Skin epidermis (tissue), 12 donors: ENCODE measurements at regions not wholly inside any gene's neighbourhood (a gene's known extent, or its start where the extent isn't known, plus 50 kb on each side); places are given as distances from the start of the nearest gene placed in this dataset.
A peak's percentile ranks its signal among the peaks of the same experiment; 100 is the strongest.

Experiments used
- H3K27ac ChIP-seq, 21 experiments: fragments of 200-600 bp; sonication (generic) in 11 of 21; one replicate each; pipeline ENCODE4 v1.5.0; 2020; ENCODE audit warnings: mild to moderate bottlenecking in 3 of 21, inconsistent platforms in 2 of 21, moderate library complexity in 2 of 21
- H3K4me3 ChIP-seq, 7 experiments: fragments of 200-600 bp; sonication (generic) in 2 of 7; one replicate each; pipeline ENCODE4 v1.5.0; 2020; ENCODE audit warnings: inconsistent platforms in 2 of 7, mild to moderate bottlenecking in 2 of 7, moderate library complexity in 1 of 7

DNA sequence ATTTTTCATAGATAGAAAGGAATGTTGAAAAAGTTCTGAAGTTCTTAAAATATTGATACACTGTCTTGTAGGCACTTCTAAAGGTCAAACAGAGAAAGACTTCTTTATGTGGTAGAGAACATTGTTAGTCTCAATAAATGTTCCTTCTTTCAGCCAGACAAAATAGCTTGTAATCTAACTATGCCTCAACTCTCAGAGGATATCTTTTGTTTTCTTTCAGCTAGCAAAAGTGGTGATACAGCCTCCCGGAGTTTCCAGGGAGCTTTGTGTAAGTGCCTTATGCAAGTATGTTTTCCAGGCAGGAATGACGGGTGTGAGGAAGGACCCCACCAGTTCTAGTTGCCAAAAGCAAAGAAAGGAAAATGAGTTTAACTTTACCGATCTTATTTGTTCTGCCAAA is 452.1 kb upstream of the ST6GAL2 start:
- no peak overlapping the region for H3K4me3 ChIP-seq
- peak overlapping the region in 3 of 21 experiments; percentile 2 to 74 (median 18) for H3K27ac ChIP-seq

DNA sequence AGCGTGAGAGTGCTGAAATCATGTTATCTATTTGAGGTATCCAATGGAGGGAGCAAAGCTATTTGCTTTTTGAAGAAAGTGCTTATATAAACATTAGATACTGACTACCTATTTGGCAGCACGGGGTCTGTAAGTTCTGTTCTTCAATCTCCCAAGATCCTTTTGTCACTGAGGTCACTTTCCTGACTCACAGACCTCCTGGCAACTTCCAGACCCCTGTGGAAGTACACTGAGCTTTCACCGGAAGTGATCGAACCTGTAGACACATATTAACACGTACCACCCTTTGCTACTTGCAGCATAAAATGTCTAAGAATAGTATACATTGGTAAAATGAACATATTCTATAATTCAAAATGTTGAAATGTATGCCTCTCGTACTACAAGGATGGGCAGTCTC is 452.6 kb upstream of the ST6GAL2 start:
- H3K4me3 ChIP-seq, result no peak overlapping the region
- H3K27ac ChIP-seq, result no peak overlapping the region

DNA sequence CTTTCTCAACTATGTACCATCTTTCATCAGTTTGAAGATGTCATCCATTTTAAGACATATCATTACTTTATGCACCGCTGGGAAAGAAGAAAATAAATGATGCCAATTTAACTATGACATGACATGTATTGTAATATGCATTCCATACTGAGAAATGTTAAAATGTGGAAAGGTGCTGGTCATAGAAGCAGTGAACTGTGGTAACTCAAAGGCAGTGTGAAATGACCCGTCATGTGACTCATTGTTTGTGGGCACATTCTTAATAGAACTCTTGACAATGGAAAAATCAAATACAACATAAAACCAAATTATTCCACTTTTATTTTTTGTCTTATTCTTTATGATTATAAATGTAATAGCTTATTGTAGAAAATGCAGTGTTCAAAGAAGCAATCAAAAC is 455.0 kb upstream of the ST6GAL2 start:
- no peak overlapping the region for H3K27ac ChIP-seq

DNA sequence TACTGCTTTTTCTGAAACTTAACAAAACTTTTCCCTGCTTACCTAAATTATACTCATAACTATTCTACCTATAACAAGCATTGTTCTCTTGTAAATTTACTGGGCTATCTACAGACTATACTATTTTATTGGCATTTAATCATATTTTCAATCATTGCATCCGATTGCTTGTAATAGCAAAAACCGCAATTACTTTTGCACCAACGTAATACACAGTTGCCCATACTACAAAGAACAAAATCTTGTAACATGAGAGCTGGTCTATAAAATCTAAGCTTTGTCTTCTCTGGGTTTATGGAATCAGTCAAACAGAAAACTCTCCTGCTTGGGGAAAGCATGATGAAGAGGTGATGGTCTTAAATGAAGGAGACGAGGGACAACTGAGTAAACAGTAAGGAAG is 463.4 kb upstream of the ST6GAL2 start:
- H3K27ac ChIP-seq, result no peak overlapping the region

More for the DNA sequence above, 455.0 kb upstream of the ST6GAL2 start:
- no peak overlapping the region for H3K4me3 ChIP-seq

DNA sequence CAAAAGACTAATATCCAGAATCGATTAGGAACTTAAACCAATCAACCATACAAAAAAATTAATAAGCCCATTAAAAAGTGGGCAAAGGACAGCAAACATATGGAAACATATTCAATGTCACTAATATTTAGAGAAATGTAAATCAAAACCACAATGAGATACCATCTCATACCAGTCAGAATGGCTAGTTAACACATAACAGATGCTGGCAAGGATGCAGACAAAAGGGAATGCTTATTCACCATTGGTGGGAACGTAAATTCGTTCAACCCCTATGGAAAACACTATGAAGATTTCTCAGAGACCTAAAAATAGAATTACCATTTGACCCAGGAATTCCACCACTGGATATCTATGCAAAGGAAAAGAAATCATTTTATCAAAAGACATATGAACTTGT is 468.2 kb upstream of the ST6GAL2 start:
- no peak overlapping the region for H3K27ac ChIP-seq
- no peak overlapping the region for H3K4me3 ChIP-seq

More for the DNA sequence above, 463.4 kb upstream of the ST6GAL2 start:
- H3K4me3 ChIP-seq, result no peak overlapping the region

DNA sequence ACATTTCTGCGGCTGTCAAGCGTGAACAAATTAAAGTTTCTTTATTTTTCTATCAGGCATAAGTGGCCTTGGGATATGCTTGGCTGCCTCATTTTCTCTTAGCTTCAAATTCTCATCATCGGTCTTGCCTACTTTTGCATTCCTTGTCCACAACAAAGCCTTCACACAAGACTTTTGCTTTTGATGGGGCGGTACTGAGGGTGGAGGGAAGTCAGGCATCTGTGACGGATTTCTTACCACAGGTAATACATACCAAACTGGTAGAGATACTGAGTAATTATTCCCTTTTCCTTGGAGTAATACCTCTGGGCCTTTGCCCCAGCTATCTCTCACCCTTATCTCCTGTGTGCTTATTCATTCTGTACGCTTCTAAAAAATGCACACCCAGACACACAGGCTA is 468.3 kb upstream of the RGPD4 start:
- Histone ChIP-seq H3K4me3 (no peak overlapping the region), H3K27ac (no peak overlapping the region)

DNA sequence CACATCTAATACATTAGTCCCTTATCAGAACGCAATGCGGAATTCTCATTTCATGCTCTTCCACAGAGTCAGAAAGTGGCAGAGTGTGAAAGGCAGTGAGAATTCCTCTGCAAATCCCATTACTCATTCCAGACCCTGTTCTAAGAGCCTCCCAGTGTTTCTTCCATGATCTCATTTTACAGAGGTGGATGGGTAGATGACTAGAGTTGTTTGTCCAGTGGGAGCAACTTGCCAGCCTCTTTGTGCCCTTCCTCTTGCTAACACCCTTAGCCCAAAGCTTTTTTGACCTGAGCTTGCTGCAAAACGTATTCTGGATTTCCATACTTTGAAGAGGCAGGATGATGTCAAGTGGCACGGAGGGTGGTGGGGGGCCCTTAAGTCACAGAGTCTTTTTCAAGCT is 467.7 kb upstream of the RGPD4 start:
- no peak overlapping the region for H3K4me3 ChIP-seq
- no peak overlapping the region for H3K27ac ChIP-seq

DNA sequence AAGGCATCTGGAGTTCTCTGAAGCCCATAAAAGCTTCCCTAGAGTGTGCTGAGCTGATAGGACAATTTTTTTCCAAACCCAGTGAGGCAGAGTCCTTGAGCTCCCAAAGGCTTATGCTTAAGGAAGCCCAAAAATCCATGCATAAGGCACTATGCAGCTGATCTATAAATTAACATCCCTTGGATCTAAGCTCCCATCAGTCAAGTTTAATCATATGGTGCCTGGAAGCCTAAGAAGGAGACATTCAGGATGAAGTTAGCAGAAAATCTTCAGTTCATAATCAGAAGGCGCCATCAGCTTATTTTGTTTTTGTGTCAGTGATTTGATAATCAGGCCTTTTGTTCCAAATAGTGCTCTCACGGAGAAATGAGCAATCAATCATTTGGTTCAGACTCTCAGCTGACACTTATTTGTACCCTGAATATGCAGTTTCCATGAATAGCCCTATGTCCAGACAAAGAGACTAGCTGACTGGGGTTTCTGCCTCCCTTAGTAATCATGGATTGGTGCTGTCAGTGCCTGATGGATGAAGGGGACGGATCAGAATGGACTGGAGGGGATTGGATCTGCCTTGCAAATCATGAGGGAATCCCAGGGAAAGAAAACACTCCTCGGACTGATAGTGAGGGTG is 464.8 kb upstream of the RGPD4 start:
- Histone ChIP-seq H3K27ac (no peak overlapping the region), H3K4me3 (no peak overlapping the region)

DNA sequence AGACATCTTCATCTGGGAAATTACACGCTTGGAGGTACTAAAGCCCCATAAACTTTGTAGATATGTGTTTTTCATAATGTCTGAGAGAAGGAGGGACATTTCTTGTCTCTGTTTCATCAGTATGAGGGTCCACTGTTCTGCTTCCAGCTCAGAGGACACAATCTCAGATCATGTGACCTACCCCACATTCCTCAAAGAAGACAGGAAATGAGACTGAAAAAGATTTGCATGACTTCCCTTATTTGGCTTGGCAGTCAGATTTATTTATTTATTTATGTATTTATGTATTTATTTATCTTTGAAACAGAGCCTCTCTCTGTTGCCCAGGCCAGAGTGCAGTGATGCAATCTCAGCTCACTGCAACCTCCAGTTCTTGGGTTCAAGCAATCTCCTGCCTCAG is 463.7 kb upstream of the RGPD4 start:
- H3K4me3 ChIP-seq, result no peak overlapping the region
- H3K27ac ChIP-seq, result no peak overlapping the region

DNA sequence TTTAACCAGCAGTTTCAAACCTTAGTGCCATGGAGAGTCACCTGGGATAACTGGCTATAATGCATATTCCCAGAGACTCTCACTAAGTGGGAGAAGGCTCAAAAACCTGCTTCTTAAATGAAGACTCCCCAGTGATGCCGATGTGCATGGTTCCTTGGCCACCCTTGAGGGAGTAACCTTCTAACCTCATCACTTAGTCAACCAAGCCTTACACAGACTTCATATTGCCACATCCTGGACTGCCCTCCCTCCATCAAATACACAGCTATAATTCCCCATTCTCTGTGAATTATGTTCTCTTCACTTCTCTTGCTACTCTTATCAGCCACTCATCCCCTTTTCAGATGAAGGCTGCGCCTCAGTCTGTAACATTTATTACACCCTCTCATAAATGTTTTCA is 462.9 kb upstream of the RGPD4 start:
- Histone ChIP-seq H3K27ac (no peak overlapping the region), H3K4me3 (no peak overlapping the region)

DNA sequence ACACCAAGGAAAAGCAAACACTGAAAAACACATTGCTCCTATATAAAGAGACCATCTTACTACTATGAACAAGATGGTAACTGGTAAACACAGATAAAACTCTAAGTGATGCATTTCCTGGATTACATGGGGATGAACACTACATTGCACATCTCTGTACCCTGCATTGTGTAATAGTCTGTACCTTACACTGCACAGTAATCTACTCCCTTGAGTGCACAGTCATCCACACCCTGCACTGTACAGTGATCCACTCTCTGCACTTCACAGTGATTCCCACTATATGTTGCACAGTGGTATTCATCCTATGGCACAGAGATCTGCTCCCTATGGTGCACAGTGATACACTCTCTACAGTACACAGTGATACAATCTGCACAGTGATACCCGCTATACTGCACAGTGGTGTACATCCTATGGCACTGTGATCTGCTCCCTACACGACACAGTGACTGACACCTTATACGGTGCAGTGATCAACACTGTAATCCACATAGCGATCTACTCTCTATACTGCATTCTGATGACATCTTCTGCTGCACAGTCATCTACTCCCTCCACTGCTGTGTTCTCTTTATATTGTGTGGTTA is 462.2 kb upstream of the RGPD4 start:
- Histone ChIP-seq H3K4me3 (no peak overlapping the region), H3K27ac (no peak overlapping the region)

DNA sequence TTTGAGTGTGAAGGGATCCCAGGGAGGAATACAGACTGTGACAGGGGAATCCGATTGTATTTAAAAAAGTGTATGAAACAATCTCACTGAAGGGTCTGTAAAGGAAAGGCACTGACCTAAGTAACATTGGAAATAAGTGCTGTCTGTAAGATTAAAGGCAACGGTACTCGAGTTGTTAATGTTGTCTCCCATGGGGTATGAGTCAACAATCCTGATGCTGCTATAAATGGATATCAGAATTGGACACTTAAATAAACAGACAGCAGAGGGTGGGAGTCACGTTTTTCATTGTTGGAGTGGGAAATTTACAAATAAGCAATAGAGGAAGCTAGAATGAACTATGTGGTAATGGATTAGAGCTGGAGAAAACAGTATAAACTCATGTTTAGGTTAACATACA is 452.4 kb upstream of the RGPD4 start:
- Histone ChIP-seq H3K4me3 (no peak overlapping the region), H3K27ac (no peak overlapping the region)

DNA sequence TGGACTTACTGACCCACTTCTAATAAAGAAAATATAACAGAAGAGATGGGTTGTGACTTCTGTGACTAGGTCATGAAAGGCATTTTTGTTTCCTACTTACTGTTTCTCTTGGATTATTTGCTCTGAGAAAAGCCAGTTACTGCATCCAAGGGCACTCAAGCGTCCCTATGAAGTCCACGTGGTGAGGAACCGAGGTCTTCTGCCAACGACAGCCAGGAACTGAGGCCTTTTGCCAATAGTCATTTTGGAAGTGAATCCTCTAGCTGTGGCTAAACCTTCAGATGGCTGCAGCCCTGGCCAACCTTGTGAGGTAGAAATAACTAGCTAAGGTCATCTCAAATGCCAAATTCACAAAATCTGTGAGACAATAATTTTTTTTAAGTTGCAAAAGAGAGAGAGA is 449.8 kb upstream of the RGPD4 start:
- Histone ChIP-seq H3K4me3 (no peak overlapping the region), H3K27ac (no peak overlapping the region)

DNA sequence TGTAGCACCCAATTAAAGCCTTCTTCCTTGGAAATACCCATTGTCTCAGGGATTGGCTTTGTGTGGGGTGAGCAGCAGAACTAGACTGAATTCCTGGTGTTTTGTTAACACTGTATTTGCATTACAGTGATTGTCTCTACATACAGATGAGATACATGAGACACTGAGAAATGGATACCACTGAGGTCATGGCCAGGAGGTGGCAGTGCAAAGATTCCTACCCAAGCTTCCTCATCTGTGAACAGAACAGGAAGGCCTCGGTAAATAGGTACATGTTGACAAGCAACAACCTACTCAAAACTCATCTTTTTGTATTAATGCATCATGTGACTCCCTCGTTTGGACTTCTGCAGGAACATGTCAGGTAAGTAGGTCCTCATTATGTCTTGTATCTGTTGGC is 445.8 kb upstream of the RGPD4 start:
- H3K27ac ChIP-seq, result peak overlapping the region in 1 of 21 experiments; percentile 0
- H3K4me3 ChIP-seq, result no peak overlapping the region

DNA sequence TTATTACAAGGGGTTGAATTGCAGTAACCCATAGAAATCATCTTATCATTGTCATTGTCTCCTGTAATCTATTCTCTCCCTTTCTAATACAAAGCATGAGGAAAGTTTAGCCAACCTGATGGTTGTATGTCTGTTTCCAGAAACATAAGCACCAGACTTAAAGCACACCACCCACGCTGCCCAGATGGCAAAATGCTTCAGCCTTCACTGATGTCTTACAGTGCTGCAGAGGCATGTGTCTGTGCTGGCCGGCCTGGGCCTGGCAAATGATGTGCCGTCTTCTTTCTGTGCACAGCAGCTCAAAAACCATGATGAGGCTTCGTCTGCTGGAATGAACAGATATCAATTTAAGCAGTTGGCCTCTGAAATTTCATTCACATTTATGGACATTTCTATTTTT is 443.0 kb upstream of the RGPD4 start:
- H3K4me3 ChIP-seq, result no peak overlapping the region
- no peak overlapping the region for H3K27ac ChIP-seq

DNA sequence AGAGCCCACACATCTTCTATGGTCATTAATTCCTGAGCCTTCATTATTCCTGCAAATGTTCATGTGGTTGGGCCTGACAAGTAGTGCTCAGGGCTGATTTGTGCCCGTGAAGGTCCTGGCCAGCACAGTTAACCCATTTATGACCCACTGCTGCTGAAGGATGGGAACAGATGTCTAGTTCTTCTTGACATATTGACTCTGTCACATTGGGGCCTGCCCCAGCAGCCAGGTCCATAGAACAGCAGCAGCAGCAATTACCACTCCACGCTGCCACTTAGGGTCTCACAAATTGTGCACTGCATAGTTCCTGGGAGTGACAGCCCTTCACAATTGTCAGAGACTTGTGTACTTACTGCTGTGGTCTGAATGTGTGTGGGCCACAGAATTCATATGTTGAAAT is 442.3 kb upstream of the RGPD4 start:
- H3K27ac ChIP-seq, result no peak overlapping the region

DNA sequence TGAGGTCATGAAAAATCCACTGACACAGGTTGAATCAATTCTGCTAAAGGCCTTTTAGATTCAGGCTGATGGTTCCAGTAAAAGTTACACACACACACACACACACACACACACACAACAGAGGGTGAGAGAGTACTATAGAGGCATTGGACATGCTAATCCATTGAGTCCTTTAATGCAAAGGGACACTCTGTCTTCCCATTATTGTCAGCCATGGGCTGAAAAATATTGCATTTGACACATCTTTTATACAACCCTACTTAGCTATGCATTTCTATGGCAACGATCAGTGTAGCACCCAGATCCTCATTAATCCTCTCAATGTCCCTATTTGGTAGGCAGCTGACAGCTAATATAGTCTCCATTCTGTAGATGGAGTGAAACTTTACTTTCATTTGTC is 440.8 kb upstream of the RGPD4 start:
- H3K4me3 ChIP-seq, result no peak overlapping the region
- no peak overlapping the region for H3K27ac ChIP-seq

More for the DNA sequence above, 442.3 kb upstream of the RGPD4 start:
- H3K4me3 ChIP-seq, result no peak overlapping the region

DNA sequence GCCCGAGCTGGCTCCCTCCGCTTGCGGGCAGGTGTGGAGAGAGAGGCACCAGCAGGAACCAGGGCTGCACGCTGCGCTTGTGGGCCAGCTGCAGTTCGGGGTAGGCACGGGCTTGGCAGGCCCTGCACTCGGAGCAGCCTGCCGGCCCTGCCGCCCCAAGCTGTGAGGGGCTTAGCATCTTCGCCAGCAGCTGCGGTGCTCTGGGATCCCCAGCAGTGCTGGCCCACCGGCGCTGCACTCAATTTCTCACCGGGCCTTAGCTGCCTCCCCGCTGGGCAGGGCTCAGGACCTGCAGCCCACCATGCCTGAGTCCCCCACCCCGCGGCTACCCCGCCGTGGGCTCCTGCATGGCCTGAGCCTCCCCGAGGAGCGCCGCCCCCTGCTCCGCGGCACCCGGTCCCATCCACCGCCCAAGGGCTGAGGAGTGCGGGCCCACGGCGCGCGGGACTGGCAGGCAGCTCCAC is 434.4 kb upstream of the RGPD4 start:
- H3K4me3 ChIP-seq, result no peak overlapping the region
- no peak overlapping the region for H3K27ac ChIP-seq

DNA sequence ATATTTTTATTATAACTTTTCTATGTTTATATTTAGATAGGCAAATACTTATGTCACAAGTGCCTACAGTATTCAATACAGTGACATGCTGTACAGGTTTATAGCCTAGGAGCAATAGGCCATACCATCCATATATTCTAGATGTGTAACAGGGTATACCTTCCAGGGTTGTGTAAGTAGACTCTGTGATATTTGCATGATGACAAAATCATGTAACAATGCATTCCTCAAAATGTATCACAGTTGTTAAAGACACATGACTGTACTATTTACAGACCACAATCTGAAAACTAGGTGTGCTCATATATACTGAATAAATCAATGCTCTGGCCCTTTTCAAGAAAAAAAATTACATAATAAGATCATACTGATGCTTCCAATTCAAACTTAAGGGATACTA is 433.2 kb upstream of the RGPD4 start:
- Histone ChIP-seq H3K27ac (no peak overlapping the region), H3K4me3 (no peak overlapping the region)

DNA sequence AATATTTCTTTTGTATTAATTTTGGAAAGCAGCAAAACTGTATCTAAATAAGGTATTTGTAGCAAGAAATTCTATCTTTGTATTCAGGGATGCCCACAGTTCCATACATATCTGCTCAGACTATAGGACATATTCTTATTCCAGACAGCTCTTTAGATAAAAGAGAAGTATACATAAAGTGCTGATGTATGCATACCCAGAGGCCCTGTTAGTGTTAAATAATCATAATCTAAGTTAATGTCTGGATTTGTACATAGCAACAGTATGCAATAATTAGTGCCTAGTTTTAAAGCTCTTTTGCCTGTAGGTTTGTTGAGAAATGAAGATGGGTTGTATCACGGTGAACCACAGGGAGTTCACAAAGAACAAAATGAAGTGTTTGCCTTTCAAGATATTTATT is 428.0 kb upstream of the RGPD4 start:
- no peak overlapping the region for H3K27ac ChIP-seq
- no peak overlapping the region for H3K4me3 ChIP-seq

DNA sequence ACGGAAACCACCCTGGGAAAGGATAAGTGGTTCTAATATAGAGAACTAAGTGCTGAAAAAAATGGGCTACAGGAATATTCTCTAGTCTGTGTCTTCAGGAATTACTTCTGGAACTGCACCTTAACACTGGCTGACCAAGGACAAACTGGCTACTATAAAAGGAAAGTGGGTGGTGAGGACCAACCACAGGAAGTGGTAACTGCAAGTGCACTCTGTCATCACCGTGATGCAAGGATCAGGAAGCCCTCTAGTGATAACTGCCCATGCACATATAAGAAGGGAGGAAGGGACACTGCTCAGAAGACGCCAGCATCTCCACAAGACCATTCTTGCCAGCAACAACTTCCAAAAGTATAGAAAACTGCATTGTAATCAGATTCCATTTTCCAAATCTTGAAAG is 424.4 kb upstream of the RGPD4 start:
- Histone ChIP-seq H3K27ac (no peak overlapping the region), H3K4me3 (no peak overlapping the region)

DNA sequence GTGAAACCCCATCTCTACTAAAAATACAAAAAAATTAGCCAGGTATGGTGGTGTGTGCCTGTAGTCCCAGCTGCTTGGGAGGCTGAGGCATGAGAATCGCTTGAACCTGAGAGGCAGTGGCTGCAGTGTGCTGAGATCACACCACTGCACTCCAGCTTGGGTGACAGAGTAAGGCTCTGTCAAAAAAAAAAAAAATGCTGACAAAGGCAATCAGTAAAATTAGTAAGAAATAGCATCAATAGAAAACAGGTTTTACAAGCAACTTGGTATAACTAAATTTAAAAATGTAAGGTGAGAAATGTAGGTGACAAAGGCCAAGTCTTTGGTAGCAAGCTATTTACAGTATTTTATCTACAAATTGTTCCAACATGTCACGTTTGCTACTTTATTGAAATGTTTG is 421.4 kb upstream of the RGPD4 start:
- Histone ChIP-seq H3K27ac (no peak overlapping the region), H3K4me3 (no peak overlapping the region)
